ENCODE measurements at regions not wholly inside any gene's neighbourhood (a gene's known extent, or its start where the extent isn't known, plus 50 kb on each side); places are given as distances from the start of the nearest gene placed in this dataset.
"Not testable (repeated sequence)": the region's sequence is repeated elsewhere in the genome, so short reads cannot be mapped to it uniquely, and the experiment has no call there.

- Histone ChIP-seq H3K4me3 (ENCODE audit: insufficient read depth, low read length, poor library complexity, severe bottlenecking) (no peak overlapping the region), H2AFZ (ENCODE audit: low read depth, low read length, severe bottlenecking) (no peak overlapping the region)
Observed at GRCh38 chr12:67546746-67547145, 101.8 kb upstream of the DYRK2 start.

DNA sequence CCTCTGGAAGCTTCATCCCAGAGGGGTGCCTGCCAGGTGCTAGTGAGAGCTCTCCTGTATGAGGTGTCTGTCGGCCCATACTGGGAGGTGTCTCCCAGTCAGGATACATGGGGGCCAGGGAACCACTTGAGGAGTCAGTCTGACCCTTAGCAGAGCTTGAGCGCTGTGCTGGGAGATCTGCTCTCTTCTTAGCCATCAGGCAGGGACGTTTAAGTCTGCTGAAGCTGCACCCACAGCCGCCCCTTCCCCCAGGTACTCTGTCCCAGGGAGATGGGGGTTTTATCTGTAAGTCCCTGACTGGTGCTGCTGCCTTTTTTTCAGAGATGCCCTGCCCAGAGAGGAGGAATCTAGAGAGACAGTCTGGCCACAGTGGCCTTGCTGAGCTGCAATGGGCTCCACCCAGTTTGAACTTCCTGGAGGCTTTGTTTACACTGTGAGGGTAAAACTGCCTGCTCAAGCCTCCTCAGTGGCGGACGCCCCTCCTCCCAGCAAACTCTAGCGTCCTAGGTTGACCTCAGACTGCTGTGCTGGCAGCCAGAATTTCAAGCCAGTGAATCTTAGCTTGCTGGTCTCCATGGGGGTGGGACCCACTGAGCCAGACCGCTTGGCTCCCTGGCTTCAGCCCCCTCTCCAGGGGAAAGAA lies 93.3 kb upstream of the DYRK2 start:
- H3K36me3 ChIP-seq (ENCODE audit: low read length); H3K27ac ChIP-seq (ENCODE audit: low read depth, low read length); H3K4me2 ChIP-seq (ENCODE audit: low read depth, low read length, poor library complexity, severe bottlenecking); H3F3A ChIP-seq (ENCODE audit: insufficient read depth); H3K9ac ChIP-seq (ENCODE audit: low read length); H2AFZ ChIP-seq (ENCODE audit: low read depth, low read length, severe bottlenecking); H3K27me3 ChIP-seq (ENCODE audit: low read length); H3K9me2 ChIP-seq (replicated peaks; ENCODE audit: insufficient read depth, low read length); H3K4me3 ChIP-seq (ENCODE audit: insufficient read depth, low read length, poor library complexity, severe bottlenecking); H3K79me2 ChIP-seq (ENCODE audit: insufficient read depth, low read length); H3K9me3 ChIP-seq (ENCODE audit: insufficient read depth, low read length); H4K20me1 ChIP-seq (ENCODE audit: low read depth, low read length): not testable (repeated sequence)

More at GRCh38 chr12:67546746-67547145, 101.8 kb upstream of the DYRK2 start:
- Histone ChIP-seq H3K36me3 (ENCODE audit: low read length) (no peaks in the 10 kb centered on the region), H3K4me2 (ENCODE audit: low read depth, low read length, poor library complexity, severe bottlenecking) (no peak overlapping the region), H3K9me3 (ENCODE audit: insufficient read depth, low read length) (no peaks in the 10 kb centered on the region), H4K20me1 (ENCODE audit: low read depth, low read length) (no peaks in the 10 kb centered on the region), H3K27ac (ENCODE audit: low read depth, low read length) (no peak overlapping the region), H3K79me2 (ENCODE audit: insufficient read depth, low read length) (no peaks in the 10 kb centered on the region), H3K9me2 (replicated peaks; ENCODE audit: insufficient read depth, low read length) (no peaks in the 10 kb centered on the region), H3K9ac (ENCODE audit: low read length) (no peak overlapping the region), H3F3A (ENCODE audit: insufficient read depth) (no peaks in the 10 kb centered on the region), H3K27me3 (ENCODE audit: low read length) (no peaks in the 10 kb centered on the region)
- TF ChIP-seq CTCF (IDR thresholded peaks at IDR 0.05; ENCODE audit: insufficient read depth, low read length, poor library complexity, severe bottlenecking) (no peak), EZH2phosphoT487 (conservative IDR thresholded peaks at IDR 0.05; ENCODE audit: low read length) (no peak)

DNA sequence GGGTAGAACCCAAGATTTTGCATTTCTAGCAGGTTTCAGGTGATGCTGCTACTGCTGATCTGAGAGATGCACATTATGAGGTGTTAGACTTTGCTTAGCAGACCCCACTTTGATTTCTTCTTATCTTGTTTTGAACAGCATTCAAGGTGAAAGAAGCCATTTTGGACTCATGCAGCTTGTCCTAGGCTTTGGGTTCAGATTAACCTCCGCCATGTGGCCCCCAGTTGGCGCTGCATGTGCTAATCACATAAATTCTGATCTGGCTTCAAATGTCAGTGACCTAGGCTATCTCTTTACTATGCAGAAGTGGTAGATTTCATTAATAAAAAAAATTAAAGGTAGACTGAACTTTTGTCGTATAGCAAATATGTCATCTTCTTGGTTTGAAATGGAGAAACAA lies 89.8 kb upstream of the DYRK2 start:
- Histone ChIP-seq H2AFZ (ENCODE audit: low read depth, low read length, severe bottlenecking) (no peak overlapping the region), H3K79me2 (ENCODE audit: insufficient read depth, low read length) (no peaks in the 10 kb centered on the region), H3K27ac (ENCODE audit: low read depth, low read length) (no peak overlapping the region), H3K36me3 (ENCODE audit: low read length) (no peaks in the 10 kb centered on the region), H4K20me1 (ENCODE audit: low read depth, low read length) (no peaks in the 10 kb centered on the region), H3K9ac (ENCODE audit: low read length) (no peak overlapping the region), H3K4me3 (ENCODE audit: insufficient read depth, low read length, poor library complexity, severe bottlenecking) (no peak overlapping the region), H3K9me3 (ENCODE audit: insufficient read depth, low read length) (no peaks in the 10 kb centered on the region), H3K27me3 (ENCODE audit: low read length) (no peaks in the 10 kb centered on the region), H3K9me2 (replicated peaks; ENCODE audit: insufficient read depth, low read length) (no peaks in the 10 kb centered on the region), H3K4me2 (ENCODE audit: low read depth, low read length, poor library complexity, severe bottlenecking) (no peak overlapping the region), H3F3A (ENCODE audit: insufficient read depth) (no peaks in the 10 kb centered on the region)
- TF ChIP-seq EZH2phosphoT487 (conservative IDR thresholded peaks at IDR 0.05; ENCODE audit: low read length) (no peak), CTCF (IDR thresholded peaks at IDR 0.05; ENCODE audit: insufficient read depth, low read length, poor library complexity, severe bottlenecking) (no peak)

DNA sequence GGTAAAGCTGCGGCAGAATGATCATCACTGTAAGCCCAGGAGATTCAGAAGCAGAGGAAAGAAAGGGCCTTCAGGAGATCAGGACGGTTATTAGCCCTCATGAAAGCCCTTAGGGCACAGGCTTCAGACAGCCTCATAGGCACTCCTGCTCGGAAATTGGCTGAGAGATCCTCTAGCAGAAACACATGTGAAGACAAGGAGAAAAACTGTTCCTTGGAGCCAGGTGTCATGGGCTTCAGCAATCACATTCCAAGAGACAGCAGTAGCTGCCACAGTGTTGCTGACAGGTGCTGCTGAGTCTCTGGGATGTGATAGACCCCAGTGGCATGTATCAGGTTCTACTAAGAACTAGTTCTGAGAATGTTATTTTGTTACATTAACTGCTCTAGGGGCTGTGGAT lies 88.8 kb upstream of the DYRK2 start:
- Histone ChIP-seq H3K27me3 (ENCODE audit: low read length) (no peaks in the 10 kb centered on the region), H4K20me1 (ENCODE audit: low read depth, low read length) (no peaks in the 10 kb centered on the region), H3K4me3 (ENCODE audit: insufficient read depth, low read length, poor library complexity, severe bottlenecking) (no peak overlapping the region), H3K9me2 (replicated peaks; ENCODE audit: insufficient read depth, low read length) (no peaks in the 10 kb centered on the region), H3F3A (ENCODE audit: insufficient read depth) (no peaks in the 10 kb centered on the region), H3K9ac (ENCODE audit: low read length) (no peak overlapping the region), H3K36me3 (ENCODE audit: low read length) (no peaks in the 10 kb centered on the region), H3K79me2 (ENCODE audit: insufficient read depth, low read length) (no peaks in the 10 kb centered on the region), H3K4me2 (ENCODE audit: low read depth, low read length, poor library complexity, severe bottlenecking) (no peak overlapping the region), H3K9me3 (ENCODE audit: insufficient read depth, low read length) (no peaks in the 10 kb centered on the region), H3K27ac (ENCODE audit: low read depth, low read length) (no peak overlapping the region), H2AFZ (ENCODE audit: low read depth, low read length, severe bottlenecking) (no peak overlapping the region)
- TF ChIP-seq EZH2phosphoT487 (conservative IDR thresholded peaks at IDR 0.05; ENCODE audit: low read length), result no peak
- no peak for TF ChIP-seq CTCF (IDR thresholded peaks at IDR 0.05; ENCODE audit: insufficient read depth, low read length, poor library complexity, severe bottlenecking)
